ENCODE measurements at regions not wholly inside any gene's neighbourhood (a gene's known extent, or its start where the extent isn't known, plus 50 kb on each side); places are given as distances from the start of the nearest gene placed in this dataset.

- 84 to 94% methylated on average over 3 of the region's 3 CpGs for WGBS, 2 experiments
Observed at GRCh38 chr16:65861131-65861731, 505.3 kb upstream of the CDH5 start.

GRCh38 chr16:65855171-65856145, 511.0 kb upstream of the CDH5 start:
- Histone ChIP-seq H3K4me1 (ENCODE audit: control insufficient read depth, insufficient read depth, low read length) (no peaks in the 10 kb centered on the region), H3K9me3 (ENCODE audit: control insufficient read depth, low read length) (no peaks in the 10 kb centered on the region), H3K4me3 (ENCODE audit: insufficient read depth, low read depth, low read length) (no peak overlapping the region), H3K36me3 (ENCODE audit: control insufficient read depth, insufficient read depth, low read length) (no peaks in the 10 kb centered on the region), H3K27me3 (ENCODE audit: control insufficient read depth, insufficient read depth, low read length, poor library complexity, severe bottlenecking) (no peaks in the 10 kb centered on the region), H3K27ac (ENCODE audit: insufficient read depth, low read depth, low read length, poor library complexity, severe bottlenecking) (no peak overlapping the region)
- WGBS, 2 experiments = 94 to 95% methylated on average over 10 to 11 of the region's 11 CpGs

More at GRCh38 chr16:65861131-65861731, 505.3 kb upstream of the CDH5 start:
- Histone ChIP-seq H3K4me3 (ENCODE audit: insufficient read depth, low read depth, low read length) (no peak overlapping the region), H3K27me3 (ENCODE audit: control insufficient read depth, insufficient read depth, low read length, poor library complexity, severe bottlenecking) (no peaks in the 10 kb centered on the region), H3K9me3 (ENCODE audit: control insufficient read depth, low read length) (no peaks in the 10 kb centered on the region), H3K4me1 (ENCODE audit: control insufficient read depth, insufficient read depth, low read length) (no peaks in the 10 kb centered on the region), H3K27ac (ENCODE audit: insufficient read depth, low read depth, low read length, poor library complexity, severe bottlenecking) (no peak overlapping the region), H3K36me3 (ENCODE audit: control insufficient read depth, insufficient read depth, low read length) (no peaks in the 10 kb centered on the region)

- Histone ChIP-seq H3K36me3 (ENCODE audit: control insufficient read depth, insufficient read depth, low read length) (no peaks in the 10 kb centered on the region), H3K4me1 (ENCODE audit: control insufficient read depth, insufficient read depth, low read length) (no peaks in the 10 kb centered on the region)
- WGBS, 2 experiments = 94 to 97% methylated on average over 1 of the region's 1 CpG
Observed at GRCh38 chr16:65846210-65846602, 520.3 kb upstream of the CDH5 start.

GRCh38 chr16:65845466-65846209, 520.9 kb upstream of the CDH5 start:
- no peaks in the 10 kb centered on the region for H3K4me1 ChIP-seq (ENCODE audit: control insufficient read depth, insufficient read depth, low read length)
- H3K27me3 ChIP-seq (ENCODE audit: control insufficient read depth, insufficient read depth, low read length, poor library complexity, severe bottlenecking) = no peaks in the 10 kb centered on the region
- no peak overlapping the region for H3K27ac ChIP-seq (ENCODE audit: insufficient read depth, low read depth, low read length, poor library complexity, severe bottlenecking)
- no peaks in the 10 kb centered on the region for H3K36me3 ChIP-seq (ENCODE audit: control insufficient read depth, insufficient read depth, low read length)
- WGBS, 2 experiments = 76 to 79% methylated on average over 4 of the region's 4 CpGs
- no peak overlapping the region for H3K4me3 ChIP-seq (ENCODE audit: insufficient read depth, low read depth, low read length)
- no peaks in the 10 kb centered on the region for H3K9me3 ChIP-seq (ENCODE audit: control insufficient read depth, low read length)

More at GRCh38 chr16:65846210-65846602, 520.3 kb upstream of the CDH5 start:
- no peak overlapping the region for H3K27ac ChIP-seq (ENCODE audit: insufficient read depth, low read depth, low read length, poor library complexity, severe bottlenecking)
- no peak overlapping the region for H3K4me3 ChIP-seq (ENCODE audit: insufficient read depth, low read depth, low read length)
- H3K27me3 ChIP-seq (ENCODE audit: control insufficient read depth, insufficient read depth, low read length, poor library complexity, severe bottlenecking) = no peaks in the 10 kb centered on the region
- no peaks in the 10 kb centered on the region for H3K9me3 ChIP-seq (ENCODE audit: control insufficient read depth, low read length)

- H3K4me3 ChIP-seq (ENCODE audit: insufficient read depth, low read depth, low read length) = no peak overlapping the region
- no peaks in the 10 kb centered on the region for H3K4me1 ChIP-seq (ENCODE audit: control insufficient read depth, insufficient read depth, low read length)
- no peak overlapping the region for H3K27ac ChIP-seq (ENCODE audit: insufficient read depth, low read depth, low read length, poor library complexity, severe bottlenecking)
- 91 to 94% methylated on average over 2 of the region's 2 CpGs for WGBS, 2 experiments
- H3K36me3 ChIP-seq (ENCODE audit: control insufficient read depth, insufficient read depth, low read length) = no peaks in the 10 kb centered on the region
- no peaks in the 10 kb centered on the region for H3K9me3 ChIP-seq (ENCODE audit: control insufficient read depth, low read length)
- no peaks in the 10 kb centered on the region for H3K27me3 ChIP-seq (ENCODE audit: control insufficient read depth, insufficient read depth, low read length, poor library complexity, severe bottlenecking)
Observed at GRCh38 chr16:65843941-65844340, 522.5 kb upstream of the CDH5 start.

DNA sequence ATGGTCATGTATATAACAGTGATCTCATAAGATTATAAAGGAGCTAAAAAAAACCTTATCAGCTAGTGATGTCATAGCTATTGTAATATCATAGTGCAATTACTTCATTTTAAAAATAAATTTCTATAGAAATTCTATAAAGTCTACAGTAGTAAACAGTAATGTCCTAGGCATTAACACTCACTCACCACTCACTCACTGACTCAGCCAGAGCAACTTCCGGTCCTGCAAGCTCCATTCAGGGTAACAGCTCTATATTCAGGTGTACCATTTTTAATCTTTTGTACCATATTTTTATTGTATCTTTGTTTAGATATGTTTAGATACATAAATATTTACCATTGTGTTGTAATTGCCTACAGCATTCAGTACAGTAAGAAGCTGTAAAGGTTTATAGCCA, 524.4 kb upstream of the CDH5 start:
- Histone ChIP-seq H3K27ac (ENCODE audit: insufficient read depth, low read depth, low read length, poor library complexity, severe bottlenecking) (no peak overlapping the region), H3K4me3 (ENCODE audit: insufficient read depth, low read depth, low read length) (no peak overlapping the region), H3K36me3 (ENCODE audit: control insufficient read depth, insufficient read depth, low read length) (no peaks in the 10 kb centered on the region), H3K4me1 (ENCODE audit: control insufficient read depth, insufficient read depth, low read length) (no peaks in the 10 kb centered on the region), H3K27me3 (ENCODE audit: control insufficient read depth, insufficient read depth, low read length, poor library complexity, severe bottlenecking) (no peaks in the 10 kb centered on the region), H3K9me3 (ENCODE audit: control insufficient read depth, low read length) (no peaks in the 10 kb centered on the region)
- 92 to 100% methylated on average over 1 of the region's 1 CpG for WGBS, 2 experiments

DNA sequence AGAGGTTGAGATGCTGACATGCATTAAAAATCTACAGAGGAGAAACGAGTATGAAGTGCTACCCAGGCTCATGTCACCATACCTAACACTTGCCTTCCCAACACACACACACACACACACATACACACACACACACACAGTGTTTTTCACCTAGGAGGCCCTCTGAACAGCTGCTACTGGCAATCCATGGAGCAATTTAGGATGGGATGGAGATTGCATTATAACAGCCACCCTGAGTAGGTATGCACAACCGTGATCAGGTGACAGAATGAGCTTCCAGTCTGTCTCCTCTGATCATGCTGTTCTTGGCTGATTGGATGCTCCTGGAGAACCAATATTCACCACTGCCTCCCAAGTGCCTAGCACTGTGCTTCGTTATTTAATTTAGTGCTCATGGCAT, 528.5 kb upstream of the CDH5 start:
- H3K27me3 ChIP-seq (ENCODE audit: control insufficient read depth, insufficient read depth, low read length, poor library complexity, severe bottlenecking) = no peaks in the 10 kb centered on the region
- WGBS, 2 experiments = 93% methylated on average over 3 of the region's 3 CpGs

DNA sequence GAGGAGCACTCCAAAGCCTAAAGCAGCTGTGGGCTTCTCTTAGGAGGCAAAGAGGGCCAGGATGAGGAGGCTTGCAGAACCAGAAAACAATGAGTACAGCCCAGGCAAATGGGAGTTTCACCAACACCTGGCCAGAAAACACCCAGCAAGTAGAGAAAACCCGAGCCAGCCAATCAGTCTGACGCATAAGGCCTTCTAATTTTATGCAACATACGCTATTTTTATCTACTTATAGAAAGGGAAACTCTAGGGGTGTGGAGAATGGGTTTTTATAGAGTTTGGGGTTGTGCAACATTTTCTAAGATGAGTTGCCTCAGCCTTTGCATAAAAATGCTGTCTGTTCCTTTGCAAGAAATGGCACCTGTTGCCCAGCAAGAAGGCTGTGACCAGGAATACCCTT, 529.0 kb upstream of the CDH5 start:
- no peaks in the 10 kb centered on the region for H3K36me3 ChIP-seq (ENCODE audit: control insufficient read depth, insufficient read depth, low read length)
- H3K4me1 ChIP-seq (ENCODE audit: control insufficient read depth, insufficient read depth, low read length) = no peaks in the 10 kb centered on the region
- no peak overlapping the region for H3K27ac ChIP-seq (ENCODE audit: insufficient read depth, low read depth, low read length, poor library complexity, severe bottlenecking)
- no peaks in the 10 kb centered on the region for H3K27me3 ChIP-seq (ENCODE audit: control insufficient read depth, insufficient read depth, low read length, poor library complexity, severe bottlenecking)
- H3K9me3 ChIP-seq (ENCODE audit: control insufficient read depth, low read length) = no peaks in the 10 kb centered on the region
- H3K4me3 ChIP-seq (ENCODE audit: insufficient read depth, low read depth, low read length) = no peak overlapping the region
- 93 to 100% methylated on average over 2 to 3 of the region's 3 CpGs for WGBS, 2 experiments

More for the DNA sequence above, 528.5 kb upstream of the CDH5 start:
- no peaks in the 10 kb centered on the region for H3K4me1 ChIP-seq (ENCODE audit: control insufficient read depth, insufficient read depth, low read length)
- H3K27ac ChIP-seq (ENCODE audit: insufficient read depth, low read depth, low read length, poor library complexity, severe bottlenecking) = no peak overlapping the region
- H3K4me3 ChIP-seq (ENCODE audit: insufficient read depth, low read depth, low read length) = no peak overlapping the region
- no peaks in the 10 kb centered on the region for H3K36me3 ChIP-seq (ENCODE audit: control insufficient read depth, insufficient read depth, low read length)
- H3K9me3 ChIP-seq (ENCODE audit: control insufficient read depth, low read length) = no peaks in the 10 kb centered on the region

DNA sequence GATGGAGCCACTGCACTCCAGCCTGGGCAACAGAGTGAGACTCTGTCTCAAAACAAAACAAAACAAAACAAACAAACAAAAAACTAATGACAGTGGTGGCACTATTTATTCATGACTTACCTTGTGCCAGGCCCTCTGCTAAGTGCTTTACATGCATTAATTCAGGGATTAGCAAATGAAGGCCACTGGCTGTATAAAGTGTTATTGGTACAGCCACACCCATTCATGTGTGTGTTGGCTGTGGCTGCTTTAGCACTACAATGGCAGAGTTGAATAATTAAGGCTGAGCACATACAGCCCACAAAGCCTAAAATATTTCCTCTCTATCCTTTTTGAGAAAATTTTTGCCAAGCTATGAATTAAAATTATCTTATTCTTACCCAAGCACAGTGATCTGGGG, 531.8 kb upstream of the CDH5 start:
- no peaks in the 10 kb centered on the region for H3K4me1 ChIP-seq (ENCODE audit: control insufficient read depth, insufficient read depth, low read length)
- no peaks in the 10 kb centered on the region for H3K36me3 ChIP-seq (ENCODE audit: control insufficient read depth, insufficient read depth, low read length)
- H3K9me3 ChIP-seq (ENCODE audit: control insufficient read depth, low read length) = no peaks in the 10 kb centered on the region
- no peak overlapping the region for H3K4me3 ChIP-seq (ENCODE audit: insufficient read depth, low read depth, low read length)
- no peak overlapping the region for H3K27ac ChIP-seq (ENCODE audit: insufficient read depth, low read depth, low read length, poor library complexity, severe bottlenecking)
- no peaks in the 10 kb centered on the region for H3K27me3 ChIP-seq (ENCODE audit: control insufficient read depth, insufficient read depth, low read length, poor library complexity, severe bottlenecking)

All from ectodermal cell (in vitro differentiated cells).